HG02610 (cell line): ENCODE measurements at regions not wholly inside any gene's neighbourhood (a gene's known extent, or its start where the extent isn't known, plus 50 kb on each side); places are given as distances from the start of the nearest gene placed in this dataset.
"Not testable (repeated sequence)": the region's sequence is repeated elsewhere in the genome, so short reads cannot be mapped to it uniquely, and the experiment has no call there.

Experiments used
- ATAC-seq: cut with Tn5 transposase; IDR thresholded peaks from one replicate; pipeline ENCODE4 v1.9.1; 2021; ENCODE audit warnings: mild to moderate bottlenecking, moderate library complexity; ENCODE audit not compliant: unreplicated experiment

- no peak for ATAC-seq
Observed at GRCh38 chr1:96557336-96557735, 164.2 kb upstream of the PTBP2 start.

- no peak for ATAC-seq
Observed at GRCh38 chr1:96558635-96559034, 162.9 kb upstream of the PTBP2 start.

- ATAC-seq = no peak
Observed at GRCh38 chr1:96559181-96559580, 162.4 kb upstream of the PTBP2 start.

- ATAC-seq = no peak
Observed at GRCh38 chr1:96559707-96560596, 161.6 kb upstream of the PTBP2 start.

- no peak for ATAC-seq
Observed at GRCh38 chr1:96562094-96562493, 159.5 kb upstream of the PTBP2 start.

GRCh38 chr1:96564401-96564800 is 157.2 kb upstream of the PTBP2 start:
- not testable (repeated sequence) for ATAC-seq

- no peak for ATAC-seq
Observed at GRCh38 chr1:96565546-96565945, 156.0 kb upstream of the PTBP2 start.

GRCh38 chr1:96568639-96569038 is 152.9 kb upstream of the PTBP2 start:
- ATAC-seq = no peak

- ATAC-seq = no peak
Observed at GRCh38 chr1:96569288-96569687, 152.3 kb upstream of the PTBP2 start.

- no peak for ATAC-seq
Observed at GRCh38 chr1:96579636-96580035, 141.9 kb upstream of the PTBP2 start.

- ATAC-seq = no peak
Observed at GRCh38 chr1:96580920-96581319, 140.7 kb upstream of the PTBP2 start.

GRCh38 chr1:96581772-96582171 is 139.8 kb upstream of the PTBP2 start:
- no peak for ATAC-seq

- no peak for ATAC-seq
Observed at GRCh38 chr1:96583903-96584302, 137.7 kb upstream of the PTBP2 start.

- ATAC-seq = no peak
Observed at GRCh38 chr1:96587222-96587621, 134.4 kb upstream of the PTBP2 start.

- ATAC-seq = no peak
Observed at GRCh38 chr1:96588416-96588995, 133.1 kb upstream of the PTBP2 start.

- ATAC-seq = not testable (repeated sequence)
Observed at GRCh38 chr1:96595530-96595929, 126.1 kb upstream of the PTBP2 start.

- peak; percentile 67 for ATAC-seq
Observed at GRCh38 chr1:96596226-96596922, 125.2 kb upstream of the PTBP2 start.

GRCh38 chr1:96597218-96597617 is 124.4 kb upstream of the PTBP2 start:
- ATAC-seq = no peak

- ATAC-seq = no peak
Observed at GRCh38 chr1:96598416-96599168, 123.0 kb upstream of the PTBP2 start.

GRCh38 chr1:96604620-96605019 is 117.0 kb upstream of the PTBP2 start:
- not testable (repeated sequence) for ATAC-seq

GRCh38 chr1:96617375-96617774 is 104.2 kb upstream of the PTBP2 start:
- not testable (repeated sequence) for ATAC-seq
